ENCODE measurements at regions not wholly inside any gene's neighbourhood (a gene's known extent, or its start where the extent isn't known, plus 50 kb on each side); places are given as distances from the start of the nearest gene placed in this dataset.

GRCh38 chr13:39955560-39955959 is 300.1 kb downstream of the COG6 start (continued):
- no peak for TF ChIP-seq IRF4 (IDR thresholded peaks at IDR 0.05; ENCODE audit: low read depth, low read length)
- TF ChIP-seq SPI1 (IDR thresholded peaks at IDR 0.05; ENCODE audit: borderline replicate concordance, insufficient read depth, low read depth, low read length): peak; percentile 20; the same call in 1 of the 2 replicates
- TF ChIP-seq TARDBP (IDR thresholded peaks at IDR 0.05; ENCODE audit: borderline replicate concordance): no peak
- peak; percentile 59; the same call in 1 of the 2 replicates for TF ChIP-seq PKNOX1 (IDR thresholded peaks at IDR 0.05)
- TF ChIP-seq BACH1 (IDR thresholded peaks at IDR 0.05; ENCODE audit: borderline replicate concordance): no peak
- no peak for TF ChIP-seq CREB1 (IDR thresholded peaks at IDR 0.05; ENCODE audit: low read depth)
- no peak for TF ChIP-seq KDM1A (IDR thresholded peaks at IDR 0.05; ENCODE audit: borderline replicate concordance)
- TF ChIP-seq KAT2A (conservative IDR thresholded peaks at IDR 0.05; ENCODE audit: control insufficient read depth, low read depth, low read length): no peak

GRCh38 chr13:39956036-39956435 is 300.6 kb downstream of the COG6 start:
- intact Hi-C loops (cut with micrococcal nuclease; ENCODE audit: unreplicated experiment) (loop anchor here (5.0 kb wide), 1 partner anchor 71 kb away; no protein-coding TSS in a partner anchor), in situ Hi-C loops (cut with MboI) (no loop called here)
- TF ChIP-seq NBN (IDR thresholded peaks at IDR 0.05): no peak
- 0 out of 2 replicates have a peak, but pooled peaks have one; percentile 21 for TF ChIP-seq MTA2 (IDR thresholded peaks at IDR 0.05; ENCODE audit: low read depth)
- peak; percentile 36 for TF ChIP-seq RELA (IDR thresholded peaks at IDR 0.05; ENCODE audit: borderline replicate concordance, partially characterized antibody)
- peak in 1 of 2 experiments; percentile 4; a peak in 1 of 4 replicates for TF ChIP-seq IKZF2 (IDR thresholded peaks at IDR 0.05)
- TF ChIP-seq MEF2A (IDR thresholded peaks at IDR 0.05; ENCODE audit: insufficient read depth, low read depth, low read length): no peak
- 0 out of 2 replicates have a peak, but pooled peaks have one; percentile 24 for TF ChIP-seq PAX5 (IDR thresholded peaks at IDR 0.05; ENCODE audit: borderline replicate concordance, low read depth, low read length)
- TF ChIP-seq RCOR1 (conservative IDR thresholded peaks at IDR 0.05; ENCODE audit: low read depth, low read length): no peak
- TF ChIP-seq PKNOX1 (IDR thresholded peaks at IDR 0.05): no peak
- TF ChIP-seq BCL11A (IDR thresholded peaks at IDR 0.05; ENCODE audit: low read depth, low read length): peak; percentile 68; the same call in 1 of the 2 replicates
- Histone ChIP-seq H4K20me1 (ENCODE audit: control insufficient read depth, insufficient read depth) (no peaks in the 10 kb centered on the region), H3K36me3 (ENCODE audit: control insufficient read depth in 2 of 2, insufficient read depth in 2 of 2, low read length in 1 of 2) (no peaks in the 10 kb centered on the region), H3K27ac (ENCODE audit: control insufficient read depth, insufficient read depth) (no peak overlapping the region), H3K9ac (ENCODE audit: control insufficient read depth, insufficient read depth, low read length) (no peak overlapping the region), H2AFZ (ENCODE audit: control insufficient read depth, low read depth, low read length) (no peak overlapping the region), H3K79me2 (ENCODE audit: control insufficient read depth, insufficient read depth, low read length) (no peaks in the 10 kb centered on the region), H3K9me3 (replicated peaks; ENCODE audit: control insufficient read depth, insufficient read depth, low read length) (no peaks in the 10 kb centered on the region; the same call in 2 of the 3 replicates), H3K27me3 (replicated peaks in 1 of 2; ENCODE audit: control insufficient read depth in 2 of 2, insufficient read depth in 2 of 2, low read length in 1 of 2) (no peaks in the 10 kb centered on the region), H3K4me2 (ENCODE audit: control insufficient read depth, insufficient read depth) (peak overlapping the region; percentile 31; the same call in 1 of the 2 replicates), H3K4me1 (ENCODE audit: control insufficient read depth, insufficient read depth, low read length) (peaks cover 8% of the 10 kb centered on the region; the same call in 1 of the 2 replicates), H3K4me3 (no peak overlapping the region)
- ATAC-seq: peak; percentile 92
- ChIA-PET SMC1A (ENCODE audit: uncharacterized antibody, unreplicated experiment) (interaction anchor here (0.8 to 0.9 kb wide), 2 partner anchors 19 to 104 kb away, joined by 3 read pairs; no protein-coding TSS in a partner anchor), RAD21 (ENCODE audit: unreplicated experiment) (interaction anchor here (0.5 to 1.1 kb wide), 4 partner anchors 14 to 279 kb away, joined by 3 to 4 read pairs (median 3); no protein-coding TSS in a partner anchor), CTCF (interaction anchor here (4.3 kb wide), 1 partner anchor 13 kb away, joined by 39 read pairs; no protein-coding TSS in a partner anchor), POLR2A (interaction anchor here (0.6 kb wide), 1 partner anchor 175 kb away, joined by 3 read pairs; no protein-coding TSS in a partner anchor)
- DNase-seq (ENCODE audit: low read depth, low spot score): peak; percentile 73
- WGBS (ENCODE audit: insufficient coverage, insufficient replicate concordance, low lambda C conversion rate, missing lambda C conversion rate): 51% methylated on average over 2 of the region's 2 CpGs
- no TSS peak for BruUV-seq (replicated peaks)
- FAIRE-seq: no peak
